Endothelial cell of umbilical vein (primary cell): ENCODE measurements at regions not wholly inside any gene's neighbourhood (a gene's known extent, or its start where the extent isn't known, plus 50 kb on each side); places are given as distances from the start of the nearest gene placed in this dataset.

Experiments used
- BruUV-seq: library from RNA; stranded (reverse); fragments of 400-500 nt; replicated peaks from 2 replicates; lab custom pipeline; 2021; lab: Mats Ljungman, UMichigan
- CTCF ChIA-PET: fragments of 300-600, 350-600 bp; sonication (Branson Sonifier 250); formaldehyde crosslinking; loops from one replicate; lab custom pipeline; 2021; ENCODE audit warnings: antibody characterized with exemption, inconsistent platforms; lab: Charles Lee
- POLR2A ChIA-PET: fragments of 300-600, 350-600 bp; sonication (Branson Sonifier 250); formaldehyde crosslinking; loops from one replicate; lab custom pipeline; 2021; ENCODE audit warnings: antibody characterized with exemption, inconsistent platforms; lab: Charles Lee
- DNase-seq: peaks from one replicate; pipeline ENCODE4 v3.0.0-alpha.2; 2011; ENCODE audit warnings: low read depth, low spot score
- FAIRE-seq: peaks from 2 replicates; lab custom pipeline; 2011; peaks lifted over from hg19 to GRCh38; lab: Jason Lieb, UNC
- H2AFZ ChIP-seq: 2 replicates; pipeline ENCODE4 v1.6.0; 2012; ENCODE audit warnings: low read depth, low read length, control low read depth, inconsistent platforms
- H3K27ac ChIP-seq: 2 replicates; pipeline ENCODE4 v1.5.1; 2011; ENCODE audit warnings: low read depth, mild to moderate bottlenecking, control low read depth, low read length, moderate library complexity; ENCODE audit not compliant: insufficient read depth
- H3K27me3 ChIP-seq, 2 experiments: 2 replicates each; pipeline versions ENCODE4 v1.6.0 to v1.6.1; 2011; ENCODE audit warnings: low read length in 2 of 2, mixed read lengths in 1 of 2; ENCODE audit not compliant: control insufficient read depth in 2 of 2, insufficient read depth in 2 of 2
- H3K36me3 ChIP-seq, 2 experiments: 2 replicates in 1 of 2; 3 replicates in 1 of 2; pipeline ENCODE4 v1.5.1; 2011; ENCODE audit warnings: low read length in 2 of 2, mild to moderate bottlenecking in 1 of 2, moderate library complexity in 1 of 2; ENCODE audit not compliant: control insufficient read depth in 2 of 2, insufficient read depth in 2 of 2; ENCODE audit errors: extremely low read depth in 1 of 2
- H3K4me1 ChIP-seq: 3 replicates; pipeline ENCODE4 v1.5.1; 2011; ENCODE audit warnings: mild to moderate bottlenecking, low read length; ENCODE audit not compliant: control insufficient read depth, insufficient read depth; ENCODE audit errors: extremely low read depth
- H3K4me2 ChIP-seq: 2 replicates; pipeline ENCODE4 v1.6.1; 2011; ENCODE audit warnings: low read length, control low read depth, mixed read lengths; ENCODE audit not compliant: insufficient read depth
- H3K4me3 ChIP-seq, 3 experiments: fragments of 200-600 bp in 1 of 3; sonication (generic), shearing (Covaris generic) in 1 of 3; replicated peaks in 1 of 3; 2 replicates each; pipeline ENCODE4 v1.5.1; 2011 to 2016; ENCODE audit warnings: control low read depth in 3 of 3, low read length in 3 of 3, mild to moderate bottlenecking in 2 of 3, inconsistent platforms in 1 of 3, low read depth in 1 of 3, moderate library complexity in 1 of 3; ENCODE audit not compliant: insufficient read depth in 1 of 3
- H3K79me2 ChIP-seq: 2 replicates; pipeline ENCODE4 v1.6.0; 2012; ENCODE audit warnings: low read length, inconsistent platforms; ENCODE audit not compliant: control insufficient read depth, insufficient read depth
- H3K9ac ChIP-seq: replicated peaks from 2 replicates; pipeline ENCODE3; 2011; ENCODE audit warnings: low read length, control low read depth; ENCODE audit not compliant: insufficient read depth; ENCODE audit errors: extremely low read depth
- H3K9me1 ChIP-seq: replicated peaks from 3 replicates; pipeline ENCODE4 v1.6.0; 2011; ENCODE audit warnings: mild to moderate bottlenecking, low read length; ENCODE audit not compliant: control insufficient read depth, insufficient read depth; ENCODE audit errors: extremely low read depth
- H3K9me3 ChIP-seq: replicated peaks from 2 replicates; pipeline ENCODE4 v1.5.1; 2012; ENCODE audit warnings: low read length, inconsistent platforms; ENCODE audit not compliant: control insufficient read depth, insufficient read depth
- H4K20me1 ChIP-seq: replicated peaks from 2 replicates; pipeline ENCODE3; 2011; ENCODE audit warnings: mild to moderate bottlenecking, low read length; ENCODE audit not compliant: control insufficient read depth, insufficient read depth; ENCODE audit errors: extremely low read depth
- EZH2 ChIP-seq: IDR thresholded peaks from 2 replicates; pipeline ENCODE4 v1.6.1; 2012; ENCODE audit warnings: borderline replicate concordance, low read depth, mild to moderate bottlenecking, moderate library complexity, low read length, inconsistent platforms; ENCODE audit not compliant: severe bottlenecking
- FOS ChIP-seq: IDR thresholded peaks from 2 replicates; pipeline ENCODE4 v1.6.1; 2011; ENCODE audit warnings: mild to moderate bottlenecking, low read length, moderate library complexity, borderline replicate concordance; ENCODE audit not compliant: insufficient read depth
- GATA2 ChIP-seq: IDR thresholded peaks from 2 replicates; pipeline ENCODE4 v1.7.0; 2011; ENCODE audit warnings: low read depth, mild to moderate bottlenecking, moderate library complexity, mixed read lengths, low read length; ENCODE audit not compliant: insufficient read length, insufficient read depth
- JUN ChIP-seq: IDR thresholded peaks from 2 replicates; pipeline ENCODE4 v1.6.1; 2011; ENCODE audit warnings: borderline replicate concordance, low read depth; ENCODE audit not compliant: insufficient read length, insufficient read depth
- MYC ChIP-seq: IDR thresholded peaks from one replicate; pipeline ENCODE4 v1.6.1; 2011; ENCODE audit warnings: mild to moderate bottlenecking, low read depth, low read length
- POLR2A ChIP-seq: IDR thresholded peaks from 2 replicates; pipeline ENCODE4 v1.6.1; 2012; ENCODE audit warnings: low read depth, mild to moderate bottlenecking, control low read depth, low read length
- POLR2AphosphoS5 ChIP-seq: IDR thresholded peaks from 2 replicates; pipeline ENCODE4 v1.6.1; 2012; ENCODE audit warnings: low read depth, mild to moderate bottlenecking, control low read depth, low read length, moderate library complexity; ENCODE audit not compliant: insufficient read depth
- dilution Hi-C: fragments of 300-500 bp; cut with MboI; formaldehyde crosslinking; loops from one replicate; pipeline ENCODE4 v1.15.0; 2019; ENCODE audit warnings: low sequenced_read_pairs; ENCODE audit not compliant: extremely low pct_ligation_motif_present
- intact Hi-C: fragments of 100-400 bp; cut with micrococcal nuclease; formaldehyde crosslinking; loops from one replicate; pipeline ENCODE4 v1.10.0; 2022
- TF ChIP-seq, protein P1 (sequence below): IDR thresholded peaks from 2 replicates; pipeline ENCODE4 v1.6.1; 2011; ENCODE audit not compliant: insufficient read depth, insufficient read length
- TF ChIP-seq, protein P2 (sequence below), 2 donors: IDR thresholded peaks; 1 replicate in 1 of 2; 2 replicates in 1 of 2; pipeline ENCODE4 v1.5.1; 2011; ENCODE audit warnings: low read length in 2 of 2, mild to moderate bottlenecking in 2 of 2, moderate library complexity in 2 of 2, control low read depth in 1 of 2, inconsistent platforms in 1 of 2, low read depth in 1 of 2; ENCODE audit not compliant: insufficient read depth in 1 of 2; ENCODE audit errors: extremely low read depth in 1 of 2

DNA sequence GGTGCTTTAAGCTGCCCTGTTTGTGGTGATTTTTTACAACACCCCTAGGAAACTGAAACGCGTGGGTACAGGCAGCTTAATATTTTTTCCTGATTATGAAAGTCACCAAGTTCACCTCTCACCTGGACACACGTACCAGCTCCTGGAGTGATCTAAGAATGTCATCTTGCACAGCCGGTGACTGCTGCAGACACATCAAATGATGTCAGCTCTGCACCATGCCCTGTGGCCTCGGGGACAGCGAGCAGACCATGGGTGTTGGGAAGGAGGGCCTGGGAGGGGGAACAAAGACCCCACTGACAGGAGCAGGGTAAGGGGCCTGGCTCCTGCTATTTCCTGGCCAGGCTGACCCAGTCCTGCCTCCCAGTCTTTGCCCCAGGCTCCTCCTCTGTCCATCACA lies 272.7 kb downstream of the PARN start:
- Histone ChIP-seq H3K9me1 (no peaks in the 10 kb centered on the region), H3K27ac (no peak overlapping the region), H4K20me1 (no peaks in the 10 kb centered on the region), H3K9ac (no peak overlapping the region), H3K4me2 (no peak overlapping the region), H3K36me3 (no peaks in the 10 kb centered on the region), H3K9me3 (no peaks in the 10 kb centered on the region), H3K27me3 (no peaks in the 10 kb centered on the region), H3K79me2 (no peaks in the 10 kb centered on the region), H3K4me1 (no peaks in the 10 kb centered on the region), H2AFZ (no peak overlapping the region), H3K4me3 (no peak overlapping the region)
- TF ChIP-seq, protein P1, sequence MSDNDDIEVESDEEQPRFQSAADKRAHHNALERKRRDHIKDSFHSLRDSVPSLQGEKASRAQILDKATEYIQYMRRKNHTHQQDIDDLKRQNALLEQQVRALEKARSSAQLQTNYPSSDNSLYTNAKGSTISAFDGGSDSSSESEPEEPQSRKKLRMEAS = no peak
- no peak for TF ChIP-seq JUN
- CTCF ChIA-PET = no interaction called here
- intact Hi-C loops = no loop called here
- POLR2A ChIA-PET = no interaction called here
- FAIRE-seq (no peak), DNase-seq (no peak)
- dilution Hi-C loops = no loop called here
- no TSS peak for BruUV-seq

DNA sequence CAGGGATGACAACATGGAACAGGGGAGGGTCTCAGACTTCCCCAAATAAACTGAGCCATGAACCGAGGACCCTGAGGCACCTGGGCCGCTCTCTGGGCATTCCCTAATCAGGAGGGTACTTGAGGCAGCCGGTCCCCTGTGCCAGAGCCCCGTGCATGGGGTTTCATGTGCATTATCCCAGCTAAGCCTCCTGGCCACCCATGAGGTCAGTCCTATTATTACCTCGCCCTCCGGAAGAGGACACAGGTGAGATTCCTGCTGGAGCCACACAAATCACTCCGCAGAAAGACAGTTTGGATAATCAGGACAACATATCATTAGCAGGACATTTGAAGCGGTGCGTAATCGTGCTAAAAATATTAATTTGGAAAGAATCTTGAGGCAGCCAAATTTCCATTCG lies 274.0 kb downstream of the PARN start:
- Histone ChIP-seq H3K4me2 (no peak overlapping the region), H3K9me1 (no peaks in the 10 kb centered on the region), H3K79me2 (no peaks in the 10 kb centered on the region), H3K9ac (no peak overlapping the region), H3K27me3 (no peaks in the 10 kb centered on the region), H3K27ac (no peak overlapping the region), H3K4me1 (no peaks in the 10 kb centered on the region), H4K20me1 (no peaks in the 10 kb centered on the region), H3K36me3 (no peaks in the 10 kb centered on the region), H3K4me3 (no peak overlapping the region), H2AFZ (no peak overlapping the region), H3K9me3 (no peaks in the 10 kb centered on the region)
- intact Hi-C loops = no loop called here
- TF ChIP-seq, protein P1 = no peak
- no peak for TF ChIP-seq POLR2AphosphoS5
- TF ChIP-seq, protein P2, sequence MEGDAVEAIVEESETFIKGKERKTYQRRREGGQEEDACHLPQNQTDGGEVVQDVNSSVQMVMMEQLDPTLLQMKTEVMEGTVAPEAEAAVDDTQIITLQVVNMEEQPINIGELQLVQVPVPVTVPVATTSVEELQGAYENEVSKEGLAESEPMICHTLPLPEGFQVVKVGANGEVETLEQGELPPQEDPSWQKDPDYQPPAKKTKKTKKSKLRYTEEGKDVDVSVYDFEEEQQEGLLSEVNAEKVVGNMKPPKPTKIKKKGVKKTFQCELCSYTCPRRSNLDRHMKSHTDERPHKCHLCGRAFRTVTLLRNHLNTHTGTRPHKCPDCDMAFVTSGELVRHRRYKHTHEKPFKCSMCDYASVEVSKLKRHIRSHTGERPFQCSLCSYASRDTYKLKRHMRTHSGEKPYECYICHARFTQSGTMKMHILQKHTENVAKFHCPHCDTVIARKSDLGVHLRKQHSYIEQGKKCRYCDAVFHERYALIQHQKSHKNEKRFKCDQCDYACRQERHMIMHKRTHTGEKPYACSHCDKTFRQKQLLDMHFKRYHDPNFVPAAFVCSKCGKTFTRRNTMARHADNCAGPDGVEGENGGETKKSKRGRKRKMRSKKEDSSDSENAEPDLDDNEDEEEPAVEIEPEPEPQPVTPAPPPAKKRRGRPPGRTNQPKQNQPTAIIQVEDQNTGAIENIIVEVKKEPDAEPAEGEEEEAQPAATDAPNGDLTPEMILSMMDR (IDR thresholded peaks at IDR 0.05; ENCODE audit: extremely low read depth in 1 of 2, insufficient read depth in 1 of 2, low read depth in 1 of 2, low read length in 2 of 2) = no peak
- TF ChIP-seq GATA2 = no peak
- no peak for TF ChIP-seq EZH2
- no peak for TF ChIP-seq JUN
- no peak for TF ChIP-seq MYC
- TF ChIP-seq POLR2A = no peak
- no peak for TF ChIP-seq FOS
- dilution Hi-C loops = no loop called here
- ChIA-PET POLR2A (no interaction called here), CTCF (no interaction called here)
- FAIRE-seq (no peak), DNase-seq (no peak)
- BruUV-seq = no TSS peak
